Neuron (in vitro differentiated cells): ENCODE measurements at regions not wholly inside any gene's neighbourhood (a gene's known extent, or its start where the extent isn't known, plus 50 kb on each side); places are given as distances from the start of the nearest gene placed in this dataset.

Source experiments
- H2AFZ ChIP-seq: one replicate; pipeline ENCODE4 v1.6.1; 2013; ENCODE audit warnings: low read depth, mild to moderate bottlenecking, inconsistent platforms, low read length, moderate library complexity
- H3K27me3 ChIP-seq: one replicate; pipeline ENCODE4 v1.6.1; 2013; ENCODE audit warnings: low read length; ENCODE audit not compliant: insufficient read depth
- H3K36me3 ChIP-seq: one replicate; pipeline ENCODE4 v1.6.1; 2013; ENCODE audit warnings: low read length; ENCODE audit not compliant: insufficient read depth
- H3K4me1 ChIP-seq: one replicate; pipeline ENCODE4 v1.6.1; 2013; ENCODE audit warnings: low read length; ENCODE audit not compliant: insufficient read depth
- H3K4me3 ChIP-seq: 2 replicates; pipeline ENCODE4 v1.5.1; 2013; ENCODE audit warnings: mild to moderate bottlenecking, low read length, moderate library complexity
- H3K9me3 ChIP-seq: one replicate; pipeline ENCODE4 v1.6.1; 2013; ENCODE audit warnings: low read length

DNA sequence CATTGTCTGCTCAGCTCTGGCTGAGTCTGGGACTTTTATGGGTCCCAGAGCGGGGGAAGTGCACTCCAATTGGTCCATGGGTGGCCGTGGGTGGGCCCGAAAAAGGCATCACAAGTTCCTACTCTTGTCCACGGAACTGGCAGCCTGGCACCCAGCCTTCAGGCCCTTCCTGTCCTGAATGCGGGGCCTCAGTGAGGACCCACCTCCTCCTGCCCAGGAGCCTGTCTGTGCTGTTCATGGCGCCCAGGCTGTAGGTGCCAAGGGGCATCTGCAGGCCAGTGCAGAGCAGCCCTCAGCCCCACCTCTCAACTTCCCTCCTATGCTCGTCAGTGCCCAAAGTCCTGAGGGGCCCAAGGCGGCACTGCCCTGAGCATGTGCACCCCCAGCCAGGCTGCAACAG is 411.7 kb upstream of the KIRREL3 start:
- H3K4me1 ChIP-seq, result no peaks in the 10 kb centered on the region

DNA sequence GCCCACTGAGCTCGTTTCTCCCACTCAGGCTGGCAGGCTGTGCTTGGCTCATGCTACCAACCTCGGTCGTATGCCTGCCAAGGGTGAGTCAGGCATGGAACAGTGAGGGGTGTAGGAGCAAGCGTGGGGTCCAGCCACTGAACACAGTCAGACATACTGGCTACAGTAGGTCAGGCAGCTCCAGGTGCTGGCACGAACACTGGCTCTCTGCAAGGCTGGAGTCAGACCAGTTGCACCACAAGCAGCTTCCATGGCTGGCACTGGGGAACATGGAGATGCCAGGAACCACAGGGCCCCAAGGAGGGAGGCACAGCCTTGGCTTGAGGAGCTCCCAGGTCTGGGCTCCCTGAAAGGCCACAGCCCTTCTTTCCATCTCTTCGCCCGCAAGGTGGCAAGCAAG is 410.7 kb upstream of the KIRREL3 start:
- Histone ChIP-seq H3K9me3 (no peaks in the 10 kb centered on the region), H3K36me3 (no peaks in the 10 kb centered on the region), H3K27me3 (no peaks in the 10 kb centered on the region), H3K4me1 (no peaks in the 10 kb centered on the region), H3K4me3 (no peak overlapping the region), H2AFZ (no peak overlapping the region)

More for the DNA sequence above, 411.7 kb upstream of the KIRREL3 start:
- H2AFZ ChIP-seq, result no peak overlapping the region
- H3K27me3 ChIP-seq, result no peaks in the 10 kb centered on the region
- H3K9me3 ChIP-seq, result no peaks in the 10 kb centered on the region
- no peaks in the 10 kb centered on the region for H3K36me3 ChIP-seq
- H3K4me3 ChIP-seq, result no peak overlapping the region

GRCh38 chr11:127395034-127395433 is 394.5 kb upstream of the KIRREL3 start:
- H3K36me3 ChIP-seq, result no peaks in the 10 kb centered on the region

GRCh38 chr11:127393460-127393997 is 393.0 kb upstream of the KIRREL3 start:
- H3K27me3 ChIP-seq, result no peaks in the 10 kb centered on the region
- H3K9me3 ChIP-seq, result no peaks in the 10 kb centered on the region
- no peak overlapping the region for H3K4me3 ChIP-seq
- no peaks in the 10 kb centered on the region for H3K4me1 ChIP-seq
- H2AFZ ChIP-seq, result no peak overlapping the region
- H3K36me3 ChIP-seq, result no peaks in the 10 kb centered on the region

More at GRCh38 chr11:127395034-127395433, 394.5 kb upstream of the KIRREL3 start:
- Histone ChIP-seq H3K9me3 (no peaks in the 10 kb centered on the region), H3K27me3 (no peaks in the 10 kb centered on the region), H2AFZ (no peak overlapping the region), H3K4me1 (no peaks in the 10 kb centered on the region), H3K4me3 (no peak overlapping the region)

DNA sequence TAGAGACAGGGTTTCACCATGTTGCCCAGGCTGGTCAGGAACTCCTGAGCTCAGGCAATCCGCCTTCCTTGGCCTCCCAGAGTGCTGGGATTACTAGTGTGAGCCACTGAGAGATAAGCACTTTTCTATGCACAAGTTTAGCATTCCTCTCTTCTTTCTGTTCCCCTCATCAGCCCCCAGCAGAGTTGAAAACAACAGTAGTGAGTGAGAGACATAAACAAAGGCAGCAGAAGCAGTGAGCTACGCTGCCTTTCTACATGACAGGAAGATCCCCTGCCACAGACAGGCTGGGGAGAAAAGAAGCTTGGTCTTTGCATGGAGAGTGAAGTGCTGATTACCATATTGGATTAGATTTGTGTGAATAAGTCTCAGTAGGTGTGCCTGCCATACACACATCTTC is 392.0 kb upstream of the KIRREL3 start:
- Histone ChIP-seq H3K4me3 (no peak overlapping the region), H3K27me3 (no peaks in the 10 kb centered on the region), H3K4me1 (no peaks in the 10 kb centered on the region), H2AFZ (no peak overlapping the region), H3K9me3 (no peaks in the 10 kb centered on the region), H3K36me3 (no peaks in the 10 kb centered on the region)

- Histone ChIP-seq H3K27me3 (no peaks in the 10 kb centered on the region), H3K4me1 (no peaks in the 10 kb centered on the region), H3K36me3 (no peaks in the 10 kb centered on the region), H3K9me3 (no peaks in the 10 kb centered on the region), H2AFZ (no peak overlapping the region), H3K4me3 (no peak overlapping the region)
These were observed 389.9 kb upstream of the KIRREL3 start for GRCh38 chr11:127390465-127390864.

GRCh38 chr11:127385071-127385470 is 384.5 kb upstream of the KIRREL3 start:
- H3K4me1 ChIP-seq, result no peaks in the 10 kb centered on the region
- H3K4me3 ChIP-seq, result no peak overlapping the region
- no peak overlapping the region for H2AFZ ChIP-seq
- H3K27me3 ChIP-seq, result no peaks in the 10 kb centered on the region
- H3K9me3 ChIP-seq, result no peaks in the 10 kb centered on the region
- H3K36me3 ChIP-seq, result no peaks in the 10 kb centered on the region

GRCh38 chr11:127383026-127383425 is 382.5 kb upstream of the KIRREL3 start:
- Histone ChIP-seq H3K27me3 (no peaks in the 10 kb centered on the region), H3K4me3 (no peak overlapping the region), H3K9me3 (no peaks in the 10 kb centered on the region), H2AFZ (no peak overlapping the region), H3K36me3 (no peaks in the 10 kb centered on the region), H3K4me1 (no peaks in the 10 kb centered on the region)

GRCh38 chr11:127381247-127381646 is 380.7 kb upstream of the KIRREL3 start:
- H3K4me1 ChIP-seq, result no peaks in the 10 kb centered on the region
- H3K4me3 ChIP-seq, result no peak overlapping the region
- H2AFZ ChIP-seq, result no peak overlapping the region
- no peaks in the 10 kb centered on the region for H3K9me3 ChIP-seq
- no peaks in the 10 kb centered on the region for H3K27me3 ChIP-seq
- no peaks in the 10 kb centered on the region for H3K36me3 ChIP-seq

DNA sequence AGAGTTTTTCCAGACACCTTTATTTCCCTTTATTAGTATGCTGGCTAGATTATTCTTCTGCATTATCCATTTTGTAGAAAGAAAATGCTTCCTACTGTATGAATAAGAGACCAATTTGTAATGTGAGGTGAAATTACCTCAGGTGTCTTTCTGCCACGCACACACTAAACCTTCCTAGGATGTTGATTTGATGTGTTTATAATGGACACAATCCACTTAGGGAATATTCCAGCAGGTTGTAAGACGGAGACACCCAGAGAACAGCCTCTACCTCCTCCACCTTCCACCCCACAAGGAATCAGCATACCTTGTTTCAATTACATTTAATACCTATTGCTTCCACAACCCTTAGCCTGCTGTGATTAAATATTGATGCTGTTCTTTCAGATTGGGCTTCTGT is 379.1 kb upstream of the KIRREL3 start:
- Histone ChIP-seq H3K27me3 (no peaks in the 10 kb centered on the region), H2AFZ (no peak overlapping the region), H3K36me3 (no peaks in the 10 kb centered on the region), H3K4me3 (no peak overlapping the region), H3K4me1 (no peaks in the 10 kb centered on the region), H3K9me3 (no peaks in the 10 kb centered on the region)

GRCh38 chr11:127376301-127376700 is 375.7 kb upstream of the KIRREL3 start:
- no peaks in the 10 kb centered on the region for H3K4me1 ChIP-seq
- H3K27me3 ChIP-seq, result no peaks in the 10 kb centered on the region
- H2AFZ ChIP-seq, result no peak overlapping the region
- H3K4me3 ChIP-seq, result no peak overlapping the region
- no peaks in the 10 kb centered on the region for H3K36me3 ChIP-seq
- H3K9me3 ChIP-seq, result no peaks in the 10 kb centered on the region

DNA sequence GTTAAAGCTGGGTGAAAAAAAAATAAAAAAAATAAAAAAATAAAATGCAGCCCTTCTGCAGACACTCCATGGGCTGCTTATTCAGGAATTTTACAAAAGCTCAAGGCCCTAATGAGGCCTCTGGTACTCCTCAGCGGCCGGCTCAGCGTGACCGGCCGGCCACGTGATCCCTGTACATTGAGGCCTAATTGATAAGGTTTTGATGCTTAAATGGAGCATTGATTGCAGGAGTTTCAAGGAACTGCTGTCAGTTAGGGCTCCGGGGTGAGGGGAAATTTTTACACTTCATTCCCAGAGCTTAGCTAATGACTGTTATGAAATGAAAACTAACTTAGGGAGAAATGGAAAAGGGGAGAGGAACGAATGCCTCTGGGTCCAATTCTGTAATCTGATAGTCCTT is 368.8 kb upstream of the KIRREL3 start:
- H2AFZ ChIP-seq, result no peak overlapping the region
- H3K4me1 ChIP-seq, result no peaks in the 10 kb centered on the region
- H3K36me3 ChIP-seq, result no peaks in the 10 kb centered on the region
- no peaks in the 10 kb centered on the region for H3K9me3 ChIP-seq
- no peaks in the 10 kb centered on the region for H3K27me3 ChIP-seq
- no peak overlapping the region for H3K4me3 ChIP-seq

GRCh38 chr11:127362754-127363308 is 362.3 kb upstream of the KIRREL3 start:
- H3K4me1 ChIP-seq, result no peaks in the 10 kb centered on the region
- H3K9me3 ChIP-seq, result no peaks in the 10 kb centered on the region
- H3K4me3 ChIP-seq, result no peak overlapping the region
- H3K36me3 ChIP-seq, result no peaks in the 10 kb centered on the region
- H3K27me3 ChIP-seq, result no peaks in the 10 kb centered on the region
- H2AFZ ChIP-seq, result no peak overlapping the region

- no peaks in the 10 kb centered on the region for H3K9me3 ChIP-seq
- no peaks in the 10 kb centered on the region for H3K27me3 ChIP-seq
- no peak overlapping the region for H3K4me3 ChIP-seq
- no peaks in the 10 kb centered on the region for H3K4me1 ChIP-seq
- H2AFZ ChIP-seq, result no peak overlapping the region
- H3K36me3 ChIP-seq, result no peaks in the 10 kb centered on the region
These were observed 357.6 kb upstream of the KIRREL3 start for GRCh38 chr11:127358160-127358559.
